PC-3 (cell line): ENCODE measurements at regions not wholly inside any gene's neighbourhood (a gene's known extent, or its start where the extent isn't known, plus 50 kb on each side); places are given as distances from the start of the nearest gene placed in this dataset.

ENCODE experiments used
- ATAC-seq: fragments of 200-7000 bp; cut with Tn5 transposase; 2 replicates; pipeline ENCODE4 v1.9.1; 2020; ENCODE audit warnings: mild to moderate bottlenecking, moderate library complexity
- BruUV-seq: library from RNA; stranded (reverse); fragments of 400-500 nt; replicated peaks from 2 replicates; lab custom pipeline; 2021; lab: Mats Ljungman, UMichigan
- CTCF ChIA-PET: fragments of 300-600 bp; sonication (Branson Sonifier 250); formaldehyde crosslinking; loops from one replicate; lab custom pipeline; 2022; ENCODE audit warnings: antibody characterized with exemption; lab: Charles Lee
- POLR2A ChIA-PET: fragments of 300-600 bp; sonication (Branson Sonifier 250); formaldehyde crosslinking; loops from one replicate; lab custom pipeline; 2022; ENCODE audit warnings: antibody characterized with exemption; ENCODE audit not compliant: unreplicated experiment; lab: Charles Lee
- DNase-seq: peaks from one replicate; pipeline ENCODE4 v3.0.0-alpha.2; 2015
- H2AFZ ChIP-seq: fragments of 300-600 bp; sonication (generic); 2 replicates; pipeline ENCODE4 v1.6.0; 2016; ENCODE audit warnings: antibody characterized with exemption, low read length
- H3F3A ChIP-seq: fragments of 300-600 bp; sonication (generic); one replicate; pipeline ENCODE4 v1.6.0; 2017; ENCODE audit warnings: antibody characterized with exemption, low read length, control low read depth, mild to moderate bottlenecking; ENCODE audit not compliant: unreplicated experiment
- H3K27ac ChIP-seq: fragments of 300-600 bp; sonication (generic); 2 replicates; pipeline ENCODE4 v1.5.1; 2016; ENCODE audit warnings: mild to moderate bottlenecking, low read length
- H3K27me3 ChIP-seq: fragments of 300-600 bp; sonication (generic); 2 replicates; pipeline ENCODE4 v1.6.1; 2016; ENCODE audit warnings: low read length, mixed read lengths
- H3K36me3 ChIP-seq: fragments of 300-600 bp; sonication (generic); 2 replicates; pipeline ENCODE4 v1.6.1; 2016; ENCODE audit warnings: low read depth, mixed run types, low read length, mixed read lengths
- H3K4me1 ChIP-seq: fragments of 300-600 bp; sonication (generic); 2 replicates; pipeline ENCODE4 v1.5.1; 2016; ENCODE audit warnings: low read length; ENCODE audit not compliant: insufficient read depth
- H3K4me2 ChIP-seq: fragments of 300-600 bp; sonication (generic); 2 replicates; pipeline ENCODE4 v1.6.0; 2016; ENCODE audit warnings: low read length
- H3K4me3 ChIP-seq: fragments of 300-600 bp; sonication (generic); 2 replicates; pipeline ENCODE4 v1.5.1; 2016; ENCODE audit warnings: mild to moderate bottlenecking, low read length, mixed read lengths
- H3K79me2 ChIP-seq: fragments of 300-600 bp; sonication (generic); 2 replicates; pipeline ENCODE4 v1.6.1; 2017; ENCODE audit warnings: low read length, mixed read lengths
- H3K9ac ChIP-seq: fragments of 300-600 bp; sonication (generic); 2 replicates; pipeline ENCODE4 v1.6.0; 2016; ENCODE audit warnings: mild to moderate bottlenecking, low read length
- H3K9me2 ChIP-seq: fragments of 300-600 bp; sonication (generic); replicated peaks from 2 replicates; pipeline ENCODE4 v1.6.1; 2016; ENCODE audit warnings: mixed run types, low read length, mixed read lengths
- H3K9me3 ChIP-seq: fragments of 300-600 bp; sonication (generic); 2 replicates; pipeline ENCODE4 v1.6.1; 2016; ENCODE audit warnings: low read length, mixed read lengths
- H4K20me1 ChIP-seq: fragments of 300-600 bp; sonication (generic); 2 replicates; pipeline ENCODE4 v1.6.1; 2016; ENCODE audit warnings: low read length, mixed read lengths
- CTCF ChIP-seq: fragments of 300-600 bp; sonication (generic); conservative IDR thresholded peaks from 2 replicates; pipeline ENCODE4 v1.5.1; 2017; ENCODE audit warnings: antibody characterized with exemption, low read depth, mild to moderate bottlenecking, low read length
- EZH2 ChIP-seq: fragments of 300-600 bp; sonication (generic); IDR thresholded peaks from one replicate; pipeline ENCODE4 v1.6.1; 2017; ENCODE audit warnings: antibody characterized with exemption, mild to moderate bottlenecking, low read length; ENCODE audit not compliant: unreplicated experiment
- EZH2phosphoT487 ChIP-seq: fragments of 300-600 bp; sonication (generic); IDR thresholded peaks from 2 replicates; pipeline ENCODE4 v1.6.1; 2018; ENCODE audit warnings: mild to moderate bottlenecking, antibody characterized with exemption, low read length, borderline replicate concordance
- intact Hi-C: fragments of 100-400 bp; cut with micrococcal nuclease; formaldehyde crosslinking; loops from 2 replicates; pipeline ENCODE4 v1.9.0; 2023

GRCh38 chr11:119880873-119881272 lies 151.9 kb upstream of the NECTIN1 start:
- Histone ChIP-seq H3K4me2 (no peak overlapping the region), H3K79me2 (no peaks in the 10 kb centered on the region), H3K9me2 (no peaks in the 10 kb centered on the region), H3K9me3 (no peaks in the 10 kb centered on the region), H3K4me3 (no peak overlapping the region), H3F3A (no peaks in the 10 kb centered on the region), H3K27ac (no peak overlapping the region), H3K36me3 (no peaks in the 10 kb centered on the region), H3K4me1 (no peaks in the 10 kb centered on the region), H3K27me3 (peaks cover 90% of the 10 kb centered on the region), H4K20me1 (no peaks in the 10 kb centered on the region), H2AFZ (no peak overlapping the region), H3K9ac (no peak overlapping the region)
- ChIA-PET POLR2A (no interaction called here), CTCF (no interaction called here)
- DNase-seq: no peak
- no TSS peak for BruUV-seq
- TF ChIP-seq CTCF (no peak), EZH2 (no peak), EZH2phosphoT487 (no peak)
- intact Hi-C loops: no loop called here
- ATAC-seq: no peak

GRCh38 chr11:119880143-119880542 lies 151.1 kb upstream of the NECTIN1 start:
- no peaks in the 10 kb centered on the region for H3F3A ChIP-seq
- no peaks in the 10 kb centered on the region for H3K4me1 ChIP-seq
- CTCF ChIA-PET: no interaction called here
- no peaks in the 10 kb centered on the region for H4K20me1 ChIP-seq
- POLR2A ChIA-PET: no interaction called here
- H3K9ac ChIP-seq: no peak overlapping the region
- no peak overlapping the region for H2AFZ ChIP-seq
- no peaks in the 10 kb centered on the region for H3K79me2 ChIP-seq
- H3K4me3 ChIP-seq: no peak overlapping the region
- no peaks in the 10 kb centered on the region for H3K36me3 ChIP-seq
- no peaks in the 10 kb centered on the region for H3K9me3 ChIP-seq
- DNase-seq: no peak
- peaks cover 90% of the 10 kb centered on the region for H3K27me3 ChIP-seq
- no TSS peak for BruUV-seq
- no peaks in the 10 kb centered on the region for H3K9me2 ChIP-seq
- no peak for ATAC-seq
- no peak for TF ChIP-seq EZH2
- no peak for TF ChIP-seq EZH2phosphoT487
- TF ChIP-seq CTCF: no peak
- H3K4me2 ChIP-seq: no peak overlapping the region
- H3K27ac ChIP-seq: no peak overlapping the region
- intact Hi-C loops: no loop called here

- Histone ChIP-seq H4K20me1 (no peaks in the 10 kb centered on the region), H3K4me3 (no peak overlapping the region), H3K4me2 (no peak overlapping the region), H3K9ac (no peak overlapping the region), H3K9me3 (no peaks in the 10 kb centered on the region), H3K36me3 (no peaks in the 10 kb centered on the region), H3K79me2 (no peaks in the 10 kb centered on the region), H3K27ac (no peak overlapping the region), H2AFZ (no peak overlapping the region), H3F3A (no peaks in the 10 kb centered on the region), H3K9me2 (no peaks in the 10 kb centered on the region), H3K4me1 (no peaks in the 10 kb centered on the region), H3K27me3 (peaks cover 94% of the 10 kb centered on the region)
- DNase-seq (no peak), ATAC-seq (no peak)
- BruUV-seq: no TSS peak
- ChIA-PET CTCF (no interaction called here), POLR2A (no interaction called here)
- no peak for TF ChIP-seq EZH2
- no peak for TF ChIP-seq CTCF
- no peak for TF ChIP-seq EZH2phosphoT487
- intact Hi-C loops: no loop called here
Measured at GRCh38 chr11:119878990-119879389, 150.0 kb upstream of the NECTIN1 start.
